Endothelial cell of umbilical vein (primary cell): ENCODE measurements at regions not wholly inside any gene's neighbourhood (a gene's known extent, or its start where the extent isn't known, plus 50 kb on each side); places are given as distances from the start of the nearest gene placed in this dataset.

ENCODE experiments used
- BruUV-seq: library from RNA; stranded (reverse); fragments of 400-500 nt; replicated peaks from 2 replicates; lab custom pipeline; 2021; lab: Mats Ljungman, UMichigan
- CTCF ChIA-PET: fragments of 300-600, 350-600 bp; sonication (Branson Sonifier 250); formaldehyde crosslinking; loops from one replicate; lab custom pipeline; 2021; ENCODE audit warnings: antibody characterized with exemption, inconsistent platforms; lab: Charles Lee
- POLR2A ChIA-PET: fragments of 300-600, 350-600 bp; sonication (Branson Sonifier 250); formaldehyde crosslinking; loops from one replicate; lab custom pipeline; 2021; ENCODE audit warnings: antibody characterized with exemption, inconsistent platforms; lab: Charles Lee
- DNase-seq: peaks from one replicate; pipeline ENCODE4 v3.0.0-alpha.2; 2011; ENCODE audit warnings: low read depth, low spot score
- FAIRE-seq: peaks from 2 replicates; lab custom pipeline; 2011; peaks lifted over from hg19 to GRCh38; lab: Jason Lieb, UNC
- H2AFZ ChIP-seq: 2 replicates; pipeline ENCODE4 v1.6.0; 2012; ENCODE audit warnings: low read depth, low read length, control low read depth, inconsistent platforms
- H3K27ac ChIP-seq: 2 replicates; pipeline ENCODE4 v1.5.1; 2011; ENCODE audit warnings: low read depth, mild to moderate bottlenecking, control low read depth, low read length, moderate library complexity; ENCODE audit not compliant: insufficient read depth
- H3K27me3 ChIP-seq, 2 experiments: 2 replicates each; pipeline versions ENCODE4 v1.6.0 to v1.6.1; 2011; ENCODE audit warnings: low read length in 2 of 2, mixed read lengths in 1 of 2; ENCODE audit not compliant: control insufficient read depth in 2 of 2, insufficient read depth in 2 of 2
- H3K36me3 ChIP-seq, 2 experiments: 2 replicates in 1 of 2; 3 replicates in 1 of 2; pipeline ENCODE4 v1.5.1; 2011; ENCODE audit warnings: low read length in 2 of 2, mild to moderate bottlenecking in 1 of 2, moderate library complexity in 1 of 2; ENCODE audit not compliant: control insufficient read depth in 2 of 2, insufficient read depth in 2 of 2; ENCODE audit errors: extremely low read depth in 1 of 2
- H3K4me1 ChIP-seq: 3 replicates; pipeline ENCODE4 v1.5.1; 2011; ENCODE audit warnings: mild to moderate bottlenecking, low read length; ENCODE audit not compliant: control insufficient read depth, insufficient read depth; ENCODE audit errors: extremely low read depth
- H3K4me2 ChIP-seq: 2 replicates; pipeline ENCODE4 v1.6.1; 2011; ENCODE audit warnings: low read length, control low read depth, mixed read lengths; ENCODE audit not compliant: insufficient read depth
- H3K4me3 ChIP-seq, 3 experiments: fragments of 200-600 bp in 1 of 3; sonication (generic), shearing (Covaris generic) in 1 of 3; replicated peaks in 1 of 3; 2 replicates each; pipeline ENCODE4 v1.5.1; 2011 to 2016; ENCODE audit warnings: control low read depth in 3 of 3, low read length in 3 of 3, mild to moderate bottlenecking in 2 of 3, inconsistent platforms in 1 of 3, low read depth in 1 of 3, moderate library complexity in 1 of 3; ENCODE audit not compliant: insufficient read depth in 1 of 3
- H3K79me2 ChIP-seq: 2 replicates; pipeline ENCODE4 v1.6.0; 2012; ENCODE audit warnings: low read length, inconsistent platforms; ENCODE audit not compliant: control insufficient read depth, insufficient read depth
- H3K9ac ChIP-seq: replicated peaks from 2 replicates; pipeline ENCODE3; 2011; ENCODE audit warnings: low read length, control low read depth; ENCODE audit not compliant: insufficient read depth; ENCODE audit errors: extremely low read depth
- H3K9me1 ChIP-seq: replicated peaks from 3 replicates; pipeline ENCODE4 v1.6.0; 2011; ENCODE audit warnings: mild to moderate bottlenecking, low read length; ENCODE audit not compliant: control insufficient read depth, insufficient read depth; ENCODE audit errors: extremely low read depth
- H3K9me3 ChIP-seq: replicated peaks from 2 replicates; pipeline ENCODE4 v1.5.1; 2012; ENCODE audit warnings: low read length, inconsistent platforms; ENCODE audit not compliant: control insufficient read depth, insufficient read depth
- H4K20me1 ChIP-seq: replicated peaks from 2 replicates; pipeline ENCODE3; 2011; ENCODE audit warnings: mild to moderate bottlenecking, low read length; ENCODE audit not compliant: control insufficient read depth, insufficient read depth; ENCODE audit errors: extremely low read depth
- CTCF ChIP-seq, 2 donors: IDR thresholded peaks; 1 replicate in 1 of 2; 2 replicates in 1 of 2; pipeline ENCODE4 v1.5.1; 2011; ENCODE audit warnings: low read length in 2 of 2, mild to moderate bottlenecking in 2 of 2, moderate library complexity in 2 of 2, control low read depth in 1 of 2, inconsistent platforms in 1 of 2, low read depth in 1 of 2; ENCODE audit not compliant: insufficient read depth in 1 of 2; ENCODE audit errors: extremely low read depth in 1 of 2
- EZH2 ChIP-seq: IDR thresholded peaks from 2 replicates; pipeline ENCODE4 v1.6.1; 2012; ENCODE audit warnings: borderline replicate concordance, low read depth, mild to moderate bottlenecking, moderate library complexity, low read length, inconsistent platforms; ENCODE audit not compliant: severe bottlenecking
- FOS ChIP-seq: IDR thresholded peaks from 2 replicates; pipeline ENCODE4 v1.6.1; 2011; ENCODE audit warnings: mild to moderate bottlenecking, low read length, moderate library complexity, borderline replicate concordance; ENCODE audit not compliant: insufficient read depth
- GATA2 ChIP-seq: IDR thresholded peaks from 2 replicates; pipeline ENCODE4 v1.7.0; 2011; ENCODE audit warnings: low read depth, mild to moderate bottlenecking, moderate library complexity, mixed read lengths, low read length; ENCODE audit not compliant: insufficient read length, insufficient read depth
- JUN ChIP-seq: IDR thresholded peaks from 2 replicates; pipeline ENCODE4 v1.6.1; 2011; ENCODE audit warnings: borderline replicate concordance, low read depth; ENCODE audit not compliant: insufficient read length, insufficient read depth
- MYC ChIP-seq: IDR thresholded peaks from one replicate; pipeline ENCODE4 v1.6.1; 2011; ENCODE audit warnings: mild to moderate bottlenecking, low read depth, low read length
- POLR2A ChIP-seq: IDR thresholded peaks from 2 replicates; pipeline ENCODE4 v1.6.1; 2012; ENCODE audit warnings: low read depth, mild to moderate bottlenecking, control low read depth, low read length
- POLR2AphosphoS5 ChIP-seq: IDR thresholded peaks from 2 replicates; pipeline ENCODE4 v1.6.1; 2012; ENCODE audit warnings: low read depth, mild to moderate bottlenecking, control low read depth, low read length, moderate library complexity; ENCODE audit not compliant: insufficient read depth
- dilution Hi-C: fragments of 300-500 bp; cut with MboI; formaldehyde crosslinking; loops from one replicate; pipeline ENCODE4 v1.15.0; 2019; ENCODE audit warnings: low sequenced_read_pairs; ENCODE audit not compliant: extremely low pct_ligation_motif_present
- intact Hi-C: fragments of 100-400 bp; cut with micrococcal nuclease; formaldehyde crosslinking; loops from one replicate; pipeline ENCODE4 v1.10.0; 2022
- TF ChIP-seq, protein P1 (sequence below): IDR thresholded peaks from 2 replicates; pipeline ENCODE4 v1.6.1; 2011; ENCODE audit not compliant: insufficient read depth, insufficient read length

DNA sequence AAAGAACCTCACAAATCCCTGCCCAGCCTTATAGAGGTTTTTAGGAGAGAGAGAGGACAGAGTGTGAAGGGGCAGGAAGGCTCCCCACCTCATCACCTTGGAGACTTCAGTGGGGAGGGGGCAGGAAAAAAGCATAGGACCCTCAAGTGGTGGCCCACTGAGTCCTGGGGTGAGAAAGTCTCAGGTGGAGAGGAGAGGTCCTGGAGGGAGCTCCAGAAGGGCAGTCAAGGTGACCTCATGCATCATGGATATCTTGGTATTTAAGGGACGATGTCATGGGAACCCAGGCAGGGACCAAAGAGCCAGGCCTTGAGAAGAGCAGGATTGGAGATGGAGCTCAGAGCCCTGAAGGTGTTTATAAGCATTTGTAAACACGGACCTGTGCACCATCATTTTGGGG lies 204.5 kb downstream of the SLC4A3 start:
- intact Hi-C loops, result no loop called here
- H3K9ac ChIP-seq, result no peak overlapping the region
- H3K27me3 ChIP-seq, result no peaks in the 10 kb centered on the region
- CTCF ChIA-PET, result no interaction called here
- BruUV-seq, result no TSS peak
- H3K9me3 ChIP-seq, result peaks cover 2% of the 10 kb centered on the region
- H4K20me1 ChIP-seq, result no peaks in the 10 kb centered on the region
- H3K4me3 ChIP-seq, result no peak overlapping the region
- no peak overlapping the region for H3K27ac ChIP-seq
- dilution Hi-C loops, result no loop called here
- FAIRE-seq (no peak), DNase-seq (no peak)
- POLR2A ChIA-PET, result no interaction called here
- no peaks in the 10 kb centered on the region for H3K79me2 ChIP-seq
- no peaks in the 10 kb centered on the region for H3K4me1 ChIP-seq
- no peak overlapping the region for H3K4me2 ChIP-seq
- no peaks in the 10 kb centered on the region for H3K9me1 ChIP-seq
- TF ChIP-seq, protein P1, sequence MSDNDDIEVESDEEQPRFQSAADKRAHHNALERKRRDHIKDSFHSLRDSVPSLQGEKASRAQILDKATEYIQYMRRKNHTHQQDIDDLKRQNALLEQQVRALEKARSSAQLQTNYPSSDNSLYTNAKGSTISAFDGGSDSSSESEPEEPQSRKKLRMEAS, result no peak
- TF ChIP-seq EZH2 (no peak), POLR2AphosphoS5 (no peak), MYC (no peak), FOS (no peak), GATA2 (no peak), CTCF (IDR thresholded peaks at IDR 0.05; ENCODE audit: extremely low read depth in 1 of 2, insufficient read depth in 1 of 2, low read depth in 1 of 2, low read length in 2 of 2) (no peak), POLR2A (no peak), JUN (no peak)
- H2AFZ ChIP-seq, result no peak overlapping the region
- no peaks in the 10 kb centered on the region for H3K36me3 ChIP-seq
